Tibial nerve (tissue), 3 donors: ENCODE measurements at regions not wholly inside any gene's neighbourhood (a gene's known extent, or its start where the extent isn't known, plus 50 kb on each side); places are given as distances from the start of the nearest gene placed in this dataset.

Experiments used
- CTCF ChIP-seq, 5 experiments: fragments of 200-600 bp in 3 of 5; fragments of 450-650 bp in 2 of 5; sonication (generic) in 3 of 5; IDR thresholded peaks; one replicate each; pipeline ENCODE4 v1.5.1; 2016 to 2019; ENCODE audit warnings: antibody characterized with exemption in 5 of 5, mild to moderate bottlenecking in 3 of 5, moderate library complexity in 2 of 5
- POLR2A ChIP-seq, 2 donors: fragments of 450-650 bp; IDR thresholded peaks; one replicate each; pipeline ENCODE4 v1.6.1; 2017; ENCODE audit warnings: antibody characterized with exemption in 2 of 2, mild to moderate bottlenecking in 2 of 2, moderate library complexity in 2 of 2

- TF ChIP-seq CTCF (IDR thresholded peaks at IDR 0.05) (no peak), POLR2A (IDR thresholded peaks at IDR 0.05) (no peak)
Observed at GRCh38 chr4:66577922-66578321, 907.6 kb upstream of the EPHA5 start.
